Right renal pelvis (tissue), 4 donors: ENCODE measurements at regions not wholly inside any gene's neighbourhood (a gene's known extent, or its start where the extent isn't known, plus 50 kb on each side); places are given as distances from the start of the nearest gene placed in this dataset.

ENCODE experiments used
- DNase-seq, 4 donors: peaks; one replicate each; pipeline ENCODE4 v3.0.0-alpha.2; 2013; ENCODE audit warnings: low read depth in 4 of 4, low spot score in 3 of 4, missing footprints in 1 of 4

DNA sequence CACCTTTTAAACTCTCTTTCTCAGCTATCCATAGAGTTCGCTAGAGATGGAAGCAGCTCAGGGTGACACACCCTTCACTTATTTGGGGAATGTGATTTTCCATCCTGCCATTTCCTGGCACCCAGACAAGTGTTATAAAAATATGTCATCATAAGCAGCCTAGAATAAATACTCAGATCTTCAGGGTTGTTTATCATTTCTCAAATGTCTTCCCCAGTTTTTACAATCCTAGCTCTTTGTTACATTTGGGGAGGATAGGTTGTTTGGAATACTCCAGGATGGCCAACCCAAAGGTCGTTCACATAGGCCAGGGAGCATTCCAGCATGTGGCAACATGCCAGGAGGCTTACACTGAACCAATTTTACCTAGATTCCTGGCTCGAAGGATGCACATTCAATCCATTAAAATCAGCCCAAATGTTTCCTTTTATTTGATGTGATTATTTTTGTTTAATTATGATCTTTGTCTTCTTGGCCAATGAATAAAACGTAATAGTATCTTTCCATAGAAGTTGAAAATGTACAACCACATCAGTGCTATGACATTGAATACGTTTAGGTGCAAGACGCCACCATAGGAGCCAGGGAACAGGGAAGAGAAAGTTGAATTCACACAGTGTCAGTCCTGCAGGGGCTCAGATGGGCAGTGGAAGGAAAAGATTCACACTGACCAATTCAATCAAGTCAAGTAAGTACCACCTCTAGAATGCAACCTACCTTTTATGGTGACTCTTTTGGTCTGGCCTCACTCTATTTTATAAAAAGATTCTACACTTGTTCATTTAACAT is 537.7 kb upstream of the MDFIC2 start:
- no peak for DNase-seq

DNA sequence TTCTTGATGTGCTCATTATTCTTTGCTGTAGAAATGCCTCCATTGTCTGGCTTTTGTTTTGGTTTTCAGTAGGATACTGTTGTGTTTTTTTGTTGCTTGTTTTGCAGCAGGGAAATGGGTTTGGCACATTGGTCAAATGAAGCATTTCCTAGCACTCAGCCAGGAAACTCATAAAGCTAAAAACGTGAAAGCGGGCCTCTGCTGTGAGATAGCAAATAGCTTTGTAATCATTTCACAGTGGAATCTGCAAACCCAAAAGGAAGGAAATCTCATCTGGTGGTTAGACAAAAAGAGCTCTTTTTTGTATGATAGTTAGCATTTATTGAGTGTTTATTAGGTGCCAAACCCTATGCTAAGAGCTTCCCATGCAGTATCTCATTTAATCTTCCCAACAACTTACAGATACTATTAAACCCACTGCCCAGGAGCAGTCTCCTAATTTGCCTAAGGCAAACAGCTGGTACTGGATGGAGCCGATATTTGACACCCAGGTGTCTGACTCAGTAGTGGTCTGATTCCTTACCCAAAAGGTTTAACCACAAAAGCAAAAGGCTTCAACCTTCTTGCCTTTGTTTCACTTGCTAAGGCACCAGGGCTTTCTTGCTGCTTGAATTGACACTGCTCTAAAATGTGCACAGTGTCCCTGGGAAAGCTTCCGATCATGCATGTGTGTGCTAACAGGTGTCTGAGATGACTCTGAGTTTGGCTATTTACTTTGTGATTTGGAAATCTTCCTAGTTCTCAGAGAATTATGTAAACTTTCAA is 527.9 kb upstream of the MDFIC2 start:
- DNase-seq: no peak

DNA sequence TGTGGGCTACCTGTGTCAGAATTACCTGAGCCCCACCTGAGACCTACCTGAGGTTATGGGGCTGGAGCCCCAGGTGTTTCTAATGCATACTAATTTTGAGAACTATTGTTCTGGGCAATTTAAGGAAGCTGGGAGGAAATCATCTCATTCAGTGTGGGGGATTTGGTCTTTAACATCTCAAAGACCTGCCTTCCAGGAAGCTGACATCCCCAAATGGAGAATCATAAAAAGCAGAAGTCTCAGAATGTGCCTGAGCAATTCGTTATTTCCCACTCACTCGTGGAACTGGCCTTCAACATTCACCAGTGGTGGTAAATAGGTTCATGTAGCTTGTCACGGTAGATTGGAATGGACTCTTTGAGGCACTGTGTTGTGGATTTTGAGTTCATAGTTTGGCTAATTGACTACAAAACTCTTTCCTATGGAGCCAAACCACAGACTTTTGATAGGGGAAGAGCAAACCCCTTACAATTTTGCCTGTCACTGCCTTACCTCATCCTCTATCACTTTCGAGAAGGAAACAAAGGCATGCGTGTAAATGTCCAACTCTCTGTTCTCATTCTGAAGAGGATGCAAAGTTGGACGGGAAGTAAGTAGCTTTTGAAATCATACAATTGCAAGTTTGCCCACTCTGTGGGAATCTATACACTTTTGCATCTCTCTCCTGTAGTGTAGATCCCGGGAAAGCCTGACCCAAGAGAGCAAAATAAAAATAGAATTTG is 521.0 kb upstream of the MDFIC2 start:
- DNase-seq: no peak

DNA sequence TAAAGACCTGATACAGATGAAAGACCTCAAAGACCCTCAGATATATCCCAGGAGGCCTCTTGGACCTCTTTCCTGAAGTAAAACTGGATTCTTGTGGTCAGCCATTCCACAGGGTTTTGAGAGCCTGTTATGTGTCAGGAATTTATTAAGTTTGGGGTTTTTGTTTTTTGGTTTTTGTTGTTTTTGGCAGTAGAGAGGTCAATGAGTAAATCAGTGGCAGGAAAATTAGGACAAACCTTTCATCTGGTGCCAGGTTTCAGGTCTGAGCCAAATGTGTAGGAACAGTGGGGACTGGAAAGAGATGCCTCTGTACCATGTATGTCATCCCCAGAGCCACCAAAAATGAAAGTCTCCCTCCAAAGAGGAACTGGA is 520.4 kb upstream of the MDFIC2 start:
- DNase-seq: no peak

DNA sequence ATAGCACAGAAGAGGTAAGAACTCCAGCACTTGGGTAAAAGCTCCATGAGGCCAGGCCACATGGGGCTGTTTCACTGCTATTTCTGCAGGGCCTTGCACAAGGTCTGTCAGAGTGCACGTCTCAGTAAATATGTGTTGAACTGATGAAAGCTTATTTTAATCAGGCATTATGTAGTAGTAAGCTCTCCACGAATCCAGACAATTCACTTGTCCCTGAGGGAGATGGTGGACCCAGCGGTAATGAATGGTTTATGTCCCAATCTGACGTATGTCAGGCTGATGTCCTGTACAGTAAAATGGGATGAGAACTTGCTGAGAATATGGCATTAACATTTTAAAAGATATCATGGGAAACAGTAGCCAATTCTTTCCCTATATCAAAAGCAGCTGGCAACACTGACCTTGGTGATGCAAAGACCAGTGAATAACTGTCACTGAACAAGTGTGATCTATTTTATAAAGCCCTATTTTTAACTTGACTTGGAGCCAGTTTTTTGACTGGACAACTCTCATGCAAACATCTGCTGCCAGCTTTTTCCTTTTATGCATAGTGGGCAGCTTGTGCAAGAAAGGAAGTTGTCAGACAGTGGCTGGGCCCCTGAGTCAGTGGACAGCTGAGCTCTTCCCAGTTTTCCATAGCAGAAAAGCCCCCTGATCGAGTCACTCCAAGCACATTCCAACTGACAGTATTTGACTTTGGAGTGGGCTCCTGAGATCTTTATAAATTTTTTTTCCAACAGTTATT is 519.8 kb upstream of the MDFIC2 start:
- no peak for DNase-seq

DNA sequence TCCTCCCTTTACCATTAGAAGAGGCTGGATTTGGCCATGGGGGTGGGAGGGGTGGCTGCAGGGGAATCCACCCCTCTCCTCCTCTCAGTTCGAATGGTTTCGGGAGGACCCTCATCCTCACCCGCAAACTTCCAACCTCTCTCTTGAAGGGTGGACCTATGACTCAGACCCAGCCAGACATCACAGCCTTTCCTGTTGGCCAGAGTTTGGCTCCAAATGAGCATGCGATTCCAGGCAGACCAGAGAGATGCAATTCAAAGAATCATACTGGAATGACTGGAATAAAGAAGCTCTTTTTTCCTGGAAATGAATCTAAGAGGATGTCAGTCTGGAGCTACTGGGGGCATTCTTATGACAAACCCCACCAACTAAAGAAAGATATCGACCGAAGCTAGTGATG is 516.7 kb upstream of the MDFIC2 start:
- no peak for DNase-seq

DNA sequence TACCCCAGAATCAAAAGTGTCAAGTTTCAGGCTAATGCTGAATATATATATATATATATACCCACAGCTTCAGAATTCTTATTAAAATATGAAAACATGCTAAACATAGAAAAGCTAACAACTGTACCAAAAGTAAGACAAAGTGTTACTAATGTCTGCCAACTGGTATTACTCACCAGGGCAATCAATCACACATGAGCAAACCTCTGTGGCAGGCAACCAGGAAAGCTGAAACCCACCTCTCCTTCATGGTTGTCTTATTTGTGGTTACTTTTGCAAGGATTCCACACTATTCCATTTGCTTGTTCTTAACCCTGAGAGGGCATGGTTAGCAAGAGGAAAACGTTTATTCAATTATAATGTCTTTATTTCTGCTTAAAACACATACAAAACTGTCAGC is 512.3 kb upstream of the MDFIC2 start:
- DNase-seq: no peak

DNA sequence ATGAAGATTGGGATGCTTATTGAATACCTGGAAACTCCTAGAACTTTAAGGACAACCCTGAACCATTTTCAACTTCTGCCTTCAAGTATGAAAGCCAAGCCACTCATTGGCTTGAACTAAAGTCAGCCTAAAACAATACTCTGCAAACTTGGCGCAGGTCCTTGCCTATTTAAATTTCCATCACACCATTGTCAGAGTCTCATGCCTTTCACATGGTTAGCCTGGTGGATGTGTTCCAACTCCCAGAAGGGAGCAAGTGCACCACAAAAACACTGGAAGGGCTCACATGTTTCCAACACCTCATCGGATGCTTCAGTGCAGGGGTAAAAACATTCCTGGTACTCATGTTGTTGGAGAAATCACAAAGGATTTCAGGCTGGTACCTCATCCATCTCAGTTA is 511.6 kb upstream of the MDFIC2 start:
- DNase-seq: no peak

DNA sequence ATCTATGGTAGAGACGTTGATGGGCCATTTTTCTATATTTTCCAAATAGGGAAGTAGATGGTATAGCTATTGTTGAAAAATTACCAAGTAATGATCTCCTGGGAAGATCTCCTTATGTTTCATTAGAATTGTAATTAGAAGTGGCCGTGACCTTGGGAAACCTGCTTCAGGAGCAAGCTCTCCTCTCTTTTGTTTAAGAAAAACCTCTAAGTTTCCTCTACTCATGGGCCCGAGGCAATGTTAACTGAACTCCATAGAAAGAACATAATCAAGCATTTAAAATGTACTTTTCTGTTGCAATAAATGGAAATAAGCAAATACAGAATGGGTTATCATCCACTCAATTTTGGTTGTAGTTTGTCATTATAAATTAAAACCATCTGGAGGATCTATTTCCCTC is 511.2 kb upstream of the MDFIC2 start:
- no peak for DNase-seq

DNA sequence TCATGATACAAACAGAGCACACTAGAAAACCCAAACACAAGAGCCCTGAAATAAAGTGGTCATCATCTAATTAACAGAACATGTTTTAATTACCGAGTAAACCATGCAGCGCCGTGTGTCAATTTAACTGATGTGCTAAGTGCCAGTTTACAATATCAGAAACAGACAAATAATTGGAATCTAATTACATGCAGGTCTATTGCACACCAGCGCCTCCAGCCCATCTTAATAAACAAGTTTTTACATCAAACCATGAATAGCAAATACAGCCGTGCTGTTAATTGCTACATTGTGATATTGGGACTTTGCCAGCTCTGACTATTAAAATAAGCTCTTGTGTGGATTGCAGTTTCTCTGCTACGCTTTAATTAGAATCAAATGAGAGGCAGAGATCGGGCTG is 510.2 kb upstream of the MDFIC2 start:
- no peak for DNase-seq

DNA sequence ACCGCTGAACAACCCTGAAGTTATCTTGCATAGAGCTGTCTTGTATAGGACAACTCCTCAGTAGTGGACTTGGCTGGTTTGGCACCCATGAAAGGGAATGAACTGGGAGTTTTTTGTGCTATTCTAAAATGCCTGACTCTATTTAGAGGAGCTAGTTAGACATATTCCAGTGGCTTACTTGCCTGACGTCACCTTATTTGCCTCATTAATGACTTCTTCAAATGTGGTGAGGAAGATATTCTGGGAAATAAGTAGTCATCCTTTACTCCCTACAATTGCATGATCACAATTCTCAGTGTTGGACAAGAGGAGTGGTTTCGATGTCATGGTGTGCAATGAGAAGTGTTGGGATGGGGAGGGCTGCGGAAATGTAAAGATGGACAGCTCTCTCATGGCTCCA is 509.2 kb upstream of the MDFIC2 start:
- DNase-seq: no peak

DNA sequence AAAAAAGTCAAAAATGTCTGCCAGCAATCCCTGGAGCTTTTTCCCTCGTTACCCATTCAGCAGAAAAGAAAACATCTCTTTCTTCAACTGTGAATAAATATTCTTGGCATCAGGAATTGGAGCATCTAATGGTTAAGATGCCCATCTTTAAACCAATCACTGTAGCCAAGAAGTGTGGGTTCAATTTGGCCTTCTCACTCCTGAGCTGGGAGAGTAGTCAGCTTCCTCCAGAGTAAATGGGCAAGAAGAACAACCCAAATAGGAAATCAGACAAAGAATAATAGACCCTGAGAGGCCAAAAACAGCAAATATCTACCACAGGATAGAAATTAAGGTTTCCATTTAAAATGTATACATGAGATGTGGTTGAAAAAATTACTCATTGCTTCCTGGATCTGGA is 508.0 kb upstream of the MDFIC2 start:
- no peak for DNase-seq

DNA sequence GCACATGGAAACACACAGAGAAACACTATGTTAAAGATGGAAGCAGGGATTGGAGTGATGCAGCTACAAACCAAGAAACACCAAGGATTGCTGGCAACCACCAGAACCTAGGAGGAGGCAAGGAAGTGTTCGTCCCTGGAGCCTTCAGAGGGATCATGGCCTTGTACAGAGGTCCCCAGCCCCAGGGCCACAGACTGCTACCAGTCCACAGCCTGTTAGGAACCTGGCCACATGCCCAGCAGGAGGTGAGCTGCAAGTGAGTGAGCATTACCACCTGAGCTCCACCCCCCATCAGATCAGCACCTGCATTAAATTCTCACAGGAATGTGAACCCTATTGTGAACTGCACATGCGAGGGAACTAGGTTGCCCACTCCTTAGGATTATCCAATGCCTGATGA is 505.7 kb upstream of the MDFIC2 start:
- no peak for DNase-seq

DNA sequence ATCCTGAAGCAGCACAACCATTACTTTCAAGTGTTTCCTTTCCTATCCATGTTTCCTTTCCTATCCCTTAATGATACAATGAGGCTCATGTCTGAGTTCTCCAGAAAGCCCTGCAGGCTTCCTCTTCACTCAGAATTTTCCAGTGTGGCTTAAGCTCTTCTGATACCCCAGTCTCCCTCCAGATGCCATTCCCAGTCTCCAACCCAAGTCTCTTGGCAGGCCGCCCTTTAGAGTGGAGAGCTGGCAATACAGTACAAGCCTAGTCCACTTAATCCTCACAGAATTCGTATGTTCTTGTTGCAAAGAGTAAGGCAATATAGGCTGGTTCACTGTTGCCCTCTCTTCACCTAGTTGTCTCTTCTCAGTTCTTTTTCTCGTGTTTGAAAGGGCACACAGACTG is 503.9 kb upstream of the MDFIC2 start:
- DNase-seq: no peak

DNA sequence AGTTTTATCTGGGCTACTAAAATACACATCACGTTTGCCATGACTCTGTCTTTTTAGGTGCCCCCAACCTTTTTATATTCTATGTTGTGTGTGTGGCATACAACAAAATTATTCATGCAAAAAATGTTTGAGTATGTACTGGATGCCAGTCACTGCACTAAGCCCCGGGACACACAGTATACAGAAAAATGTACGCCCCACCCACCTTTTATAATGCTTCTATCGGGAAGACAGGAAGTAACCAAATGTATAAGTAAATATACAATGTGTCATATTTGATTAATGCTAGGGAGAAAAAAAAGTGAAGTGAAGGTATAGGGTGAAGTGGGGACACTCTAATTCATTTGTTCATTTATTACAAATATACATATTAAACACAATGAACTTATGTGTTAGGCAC is 503.4 kb upstream of the MDFIC2 start:
- DNase-seq: no peak

DNA sequence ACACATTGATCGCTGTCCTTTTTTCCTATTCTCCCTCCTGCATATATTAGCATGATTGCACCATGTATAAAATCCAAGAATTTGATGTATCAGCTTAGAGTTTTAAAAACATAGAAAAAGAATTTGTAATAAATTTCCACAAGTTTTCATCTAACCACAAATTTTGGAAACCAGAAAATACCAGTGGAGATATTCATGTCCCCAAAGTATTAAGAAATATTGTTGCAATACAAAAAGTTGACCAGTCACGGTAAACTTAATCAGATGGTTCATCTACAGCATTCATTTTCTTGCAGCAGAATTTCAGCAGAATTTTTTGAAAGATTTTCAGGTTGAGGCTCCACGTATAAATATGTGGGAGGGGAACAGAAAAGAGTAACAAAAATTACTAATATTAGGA is 500.9 kb upstream of the MDFIC2 start:
- no peak for DNase-seq

DNA sequence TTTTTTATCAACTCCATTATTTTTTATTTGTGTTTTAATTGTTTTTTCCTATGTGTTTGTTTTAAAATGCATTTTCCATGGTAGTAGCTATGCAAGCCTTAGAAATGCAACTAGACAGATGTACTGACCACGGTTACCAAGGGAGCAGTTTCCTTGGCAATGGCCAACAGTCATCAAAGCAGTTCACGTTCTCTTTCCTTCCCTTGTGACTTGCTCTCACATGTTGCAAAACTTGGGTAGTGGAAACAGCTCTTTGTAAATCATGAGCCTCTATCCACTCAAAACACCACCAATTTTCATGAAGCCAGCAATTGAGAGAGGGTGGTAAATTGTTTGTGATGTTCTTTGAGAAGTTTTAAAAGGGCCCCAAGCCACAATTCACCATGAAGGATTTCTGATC is 499.4 kb upstream of the MDFIC2 start:
- DNase-seq: no peak

DNA sequence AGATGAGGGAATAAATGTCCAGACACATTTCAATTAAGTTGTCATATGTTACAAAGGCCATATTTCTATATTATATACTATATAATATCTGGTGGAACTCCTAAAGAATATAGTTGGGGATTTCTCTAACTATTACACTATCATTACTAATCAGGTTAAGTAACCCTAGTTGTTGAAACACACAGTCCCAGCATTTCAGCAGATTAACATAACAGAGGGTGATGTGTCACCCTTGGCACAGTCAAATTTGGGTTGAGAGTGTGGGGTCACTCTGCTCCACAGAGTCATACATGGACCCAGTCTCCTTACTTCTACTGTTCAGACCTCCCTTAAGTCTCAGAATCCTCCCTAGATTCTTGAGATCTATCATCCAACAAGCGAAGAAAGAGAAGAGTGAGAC is 496.4 kb upstream of the MDFIC2 start:
- no peak for DNase-seq

DNA sequence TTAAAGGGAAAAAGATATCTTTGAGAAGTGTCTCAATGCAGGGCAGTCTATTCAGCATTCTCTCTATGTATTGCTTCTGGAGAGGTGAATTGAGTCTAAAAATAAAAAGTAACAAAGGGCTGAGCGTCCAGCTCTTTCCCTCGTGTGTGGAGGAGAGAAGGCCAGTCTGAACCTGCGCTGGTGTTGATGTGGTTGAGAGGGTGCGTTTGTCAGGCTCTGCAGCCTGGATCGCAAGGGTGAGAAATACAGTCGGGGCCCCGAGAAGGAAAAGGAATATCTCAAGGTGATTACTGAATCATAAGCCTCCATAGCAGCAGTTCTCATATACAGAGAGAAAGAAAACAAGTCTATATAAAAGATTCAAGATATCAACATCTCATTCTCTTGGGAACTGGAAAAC is 494.1 kb upstream of the MDFIC2 start:
- no peak for DNase-seq

DNA sequence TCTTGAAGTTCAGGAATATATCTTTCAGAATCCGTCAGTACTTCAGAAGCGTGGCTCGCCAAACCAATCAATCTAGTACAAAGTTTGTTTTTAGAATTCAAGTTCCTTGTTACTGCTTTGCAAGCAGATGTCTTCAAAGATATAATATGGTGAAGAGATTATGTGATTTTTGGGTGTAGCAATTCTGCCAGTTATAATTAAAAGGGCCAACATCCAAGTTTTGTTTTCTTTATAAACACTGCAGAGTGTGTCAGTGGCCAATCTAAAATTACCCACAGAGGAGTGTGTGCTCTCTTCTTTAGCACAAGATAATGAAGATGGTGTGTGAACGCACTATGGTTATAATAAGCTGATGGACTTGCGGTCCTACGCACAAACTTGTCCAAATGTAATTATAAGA is 493.6 kb upstream of the MDFIC2 start:
- no peak for DNase-seq
